HG03066 (cell line): ENCODE measurements at regions not wholly inside any gene's neighbourhood (a gene's known extent, or its start where the extent isn't known, plus 50 kb on each side); places are given as distances from the start of the nearest gene placed in this dataset.

ENCODE experiments used
- ATAC-seq: cut with Tn5 transposase; IDR thresholded peaks from one replicate; pipeline ENCODE4 v1.9.1; 2021; ENCODE audit warnings: low read depth; ENCODE audit not compliant: unreplicated experiment

DNA sequence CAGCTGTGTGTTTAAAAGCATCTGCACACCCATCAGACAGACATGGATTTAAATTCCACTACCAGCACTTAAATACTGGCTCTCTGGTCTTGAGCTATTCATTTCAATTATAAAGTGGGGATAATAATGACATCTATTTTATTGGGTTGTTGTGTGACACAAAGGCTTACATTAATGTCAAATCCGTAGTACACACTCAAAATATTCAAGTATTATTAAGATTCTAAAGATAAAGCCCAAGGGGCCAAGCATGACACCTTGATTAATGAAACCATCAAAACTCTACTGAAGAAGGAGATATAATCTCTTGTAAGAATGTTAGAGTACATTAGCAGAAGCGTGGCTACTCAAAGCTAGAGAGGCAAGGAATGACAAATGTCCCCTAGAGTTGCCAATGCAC is 743.0 kb downstream of the KCTD16 start:
- no peak for ATAC-seq

- no peak for ATAC-seq
These were observed 725.8 kb downstream of the KCTD16 start for GRCh38 chr5:144896473-144896872.

GRCh38 chr5:144886668-144887067 is 716.0 kb downstream of the KCTD16 start:
- ATAC-seq, result no peak

DNA sequence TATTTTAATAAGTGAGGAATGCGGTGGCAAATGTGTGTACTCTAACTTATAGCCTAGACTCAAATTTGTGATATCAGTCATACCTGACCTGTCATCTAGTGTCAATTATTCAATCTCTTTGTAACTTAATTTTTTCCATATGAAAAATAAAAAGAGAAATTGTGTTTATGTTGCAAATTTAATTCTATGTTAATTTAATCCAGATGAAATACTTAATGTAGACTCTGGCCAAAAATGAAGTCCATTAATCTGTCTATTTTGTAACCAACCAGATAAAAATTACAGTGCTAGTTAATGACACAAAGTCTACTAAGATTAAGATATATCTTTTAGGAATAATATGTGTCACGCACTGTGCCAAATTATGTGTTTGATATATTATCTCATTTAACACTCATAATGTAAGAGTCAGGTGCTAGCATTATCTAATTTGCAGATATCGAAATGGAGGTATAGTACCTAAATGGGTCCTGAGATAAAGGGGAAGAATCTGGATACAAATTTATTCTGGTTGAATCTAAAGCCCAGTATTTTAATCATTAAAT is 712.1 kb downstream of the KCTD16 start:
- ATAC-seq, result no peak

- ATAC-seq, result no peak
These were observed 709.8 kb downstream of the KCTD16 start for GRCh38 chr5:144880513-144880912.

DNA sequence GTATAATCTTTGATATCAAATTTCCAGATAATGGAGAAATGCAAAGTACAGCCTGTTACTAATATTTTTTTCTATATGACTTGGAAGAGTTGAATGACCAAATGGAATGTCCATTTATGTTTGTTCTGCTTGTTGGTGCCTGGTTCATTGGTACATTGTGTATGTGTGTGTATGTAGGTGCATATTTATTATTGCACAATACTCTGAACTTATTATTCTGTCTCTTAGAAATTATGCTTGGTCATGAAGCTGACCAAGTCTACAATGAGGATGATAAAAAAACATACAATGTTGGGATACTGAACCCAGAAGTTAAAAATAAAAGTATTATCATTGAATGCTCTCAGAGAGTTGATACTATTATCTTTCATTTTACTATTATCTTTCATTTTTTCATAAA is 706.3 kb downstream of the KCTD16 start:
- ATAC-seq, result no peak

- no peak for ATAC-seq
These were observed 702.4 kb downstream of the KCTD16 start for GRCh38 chr5:144873076-144873475.

GRCh38 chr5:144864118-144864517 is 693.4 kb downstream of the KCTD16 start:
- no peak for ATAC-seq

DNA sequence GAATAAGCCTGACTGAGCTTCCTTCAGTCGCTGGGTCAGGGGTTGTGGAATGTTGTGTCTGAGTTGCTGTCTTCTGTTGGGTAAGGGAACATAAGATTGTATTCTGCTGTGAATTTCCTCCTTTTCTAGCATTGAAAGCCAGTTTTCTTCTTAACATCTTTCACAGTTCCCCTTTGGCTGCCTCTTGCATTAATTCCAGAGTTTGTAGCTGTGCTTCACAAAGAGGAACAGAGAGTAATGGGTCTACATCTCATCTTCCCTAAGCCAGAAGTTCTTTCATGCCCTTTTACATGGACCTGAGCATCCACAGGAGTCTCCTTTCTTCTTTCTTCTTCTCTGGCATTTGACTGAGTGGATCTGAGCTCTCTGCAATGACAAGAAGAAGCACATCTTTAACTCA is 686.8 kb downstream of the KCTD16 start:
- ATAC-seq, result no peak

- ATAC-seq, result no peak
These were observed 673.4 kb downstream of the KCTD16 start for GRCh38 chr5:144844086-144844485.

DNA sequence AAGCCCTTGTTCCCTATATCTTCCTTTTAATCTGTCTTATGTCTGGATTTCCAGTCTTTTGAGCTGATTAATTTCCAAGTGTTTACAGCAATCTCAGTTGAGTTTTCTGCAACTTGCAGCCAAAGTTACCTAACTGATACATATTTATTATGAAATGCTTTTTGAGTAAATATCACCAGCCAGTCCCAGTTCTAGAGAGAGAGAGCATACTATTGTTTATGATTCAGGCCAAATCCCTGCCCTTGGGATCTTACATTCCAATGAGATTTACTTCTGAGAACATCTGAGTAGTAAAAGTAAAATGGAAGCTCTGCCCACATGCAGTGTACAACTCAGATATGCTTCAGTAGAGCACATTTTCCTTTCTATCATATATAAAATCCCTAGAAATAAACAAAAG is 661.7 kb downstream of the KCTD16 start:
- ATAC-seq, result no peak

GRCh38 chr5:144831650-144832049 is 661.0 kb downstream of the KCTD16 start:
- no peak for ATAC-seq

GRCh38 chr5:144822503-144822902 is 651.8 kb downstream of the KCTD16 start:
- no peak for ATAC-seq

DNA sequence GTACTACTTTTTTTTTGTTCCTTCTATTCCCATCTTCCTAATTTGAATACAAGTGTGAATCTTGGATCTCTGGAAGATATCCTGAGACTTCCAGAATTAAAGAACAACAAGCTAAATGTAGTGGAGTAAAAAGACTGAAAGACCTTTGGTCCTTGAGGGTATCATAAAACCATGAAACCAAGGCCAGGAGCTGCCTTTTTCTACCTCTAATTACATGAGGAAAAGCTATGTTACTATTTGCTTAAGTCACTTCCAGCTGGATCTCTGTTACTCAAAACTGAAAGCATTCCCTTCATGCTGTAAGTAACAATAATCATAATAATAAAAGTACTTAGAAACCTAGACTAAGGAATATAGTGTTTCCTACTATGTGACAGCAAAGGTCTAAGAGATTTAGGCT is 649.6 kb downstream of the KCTD16 start:
- no peak for ATAC-seq

- no peak for ATAC-seq
These were observed 644.5 kb downstream of the KCTD16 start for GRCh38 chr5:144815131-144815530.

- ATAC-seq, result no peak
These were observed 642.1 kb downstream of the KCTD16 start for GRCh38 chr5:144812763-144813162.

DNA sequence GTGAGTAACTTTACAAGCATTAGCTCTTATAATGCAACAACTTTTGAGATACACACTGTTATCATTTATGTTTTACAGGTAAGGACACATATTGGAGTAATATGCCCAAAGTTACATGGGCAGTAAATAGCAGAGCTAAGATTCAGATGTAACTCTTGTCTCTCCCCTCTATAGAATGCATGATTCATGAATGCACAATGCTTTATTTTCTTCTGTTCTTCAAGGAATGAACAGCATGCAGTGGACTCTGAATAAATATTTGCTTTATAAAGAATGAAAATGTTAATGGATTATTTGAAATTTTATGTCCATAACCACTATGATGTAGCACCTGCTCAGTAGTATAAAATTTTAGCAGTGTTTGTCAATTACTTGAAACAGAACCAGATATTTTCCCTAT is 629.5 kb downstream of the KCTD16 start:
- ATAC-seq, result no peak

DNA sequence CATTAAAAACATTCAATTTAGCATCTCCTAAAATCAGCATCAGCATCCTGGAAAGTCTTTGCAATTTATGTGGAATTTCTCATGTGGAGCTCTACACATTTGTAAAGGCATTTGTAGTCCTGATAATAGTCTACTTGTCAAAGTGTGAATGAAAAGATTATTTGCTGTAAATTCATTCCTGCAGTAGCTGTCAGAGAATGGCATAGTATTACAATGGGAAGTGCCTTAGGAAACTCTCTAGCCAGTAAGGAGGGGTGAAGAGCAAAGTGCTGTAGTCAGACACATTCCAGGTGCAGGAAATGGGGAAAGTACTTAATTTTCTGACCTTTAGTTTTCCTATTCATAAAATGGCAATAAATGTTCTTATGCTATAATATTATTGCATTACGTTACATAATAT is 627.9 kb downstream of the KCTD16 start:
- no peak for ATAC-seq

GRCh38 chr5:144794922-144795321 is 624.2 kb downstream of the KCTD16 start:
- no peak for ATAC-seq

DNA sequence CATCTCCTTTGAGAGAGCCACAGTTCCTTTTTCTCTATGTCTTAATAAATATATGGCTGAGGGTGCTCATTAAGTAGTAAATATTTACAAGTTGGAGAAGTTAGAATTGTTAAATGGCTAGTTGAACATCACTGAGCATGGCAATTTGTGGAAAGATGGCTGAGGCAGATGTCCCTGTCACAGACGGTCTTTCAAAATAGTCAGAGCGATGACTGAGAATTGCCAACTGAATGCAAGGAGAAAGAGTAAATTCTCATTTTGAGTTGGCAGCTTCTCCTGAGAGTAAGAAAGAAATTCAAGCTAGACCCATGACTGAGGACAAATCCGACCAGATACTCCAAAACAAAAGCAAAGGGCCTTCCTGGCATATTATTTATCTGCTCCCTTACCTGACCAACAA is 617.9 kb downstream of the KCTD16 start:
- ATAC-seq, result no peak

DNA sequence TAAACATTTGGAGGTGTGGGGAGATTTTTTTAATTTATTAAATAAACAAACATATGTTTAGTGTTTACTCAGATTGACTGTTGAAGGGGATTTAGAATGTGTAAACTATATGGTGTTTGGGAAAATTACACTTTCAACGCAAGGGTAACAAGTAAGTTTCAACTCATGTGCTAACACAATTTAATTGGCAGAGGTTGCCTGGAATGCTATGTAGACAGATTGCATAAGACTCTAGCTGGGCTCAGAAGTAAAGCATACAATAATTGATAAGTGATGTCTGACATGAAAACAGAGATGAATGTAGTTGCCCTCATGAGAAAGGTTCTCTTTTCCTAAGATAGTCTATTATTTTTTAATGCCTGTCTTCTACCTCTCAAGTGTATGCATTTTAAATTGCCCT is 617.4 kb downstream of the KCTD16 start:
- ATAC-seq, result no peak

DNA sequence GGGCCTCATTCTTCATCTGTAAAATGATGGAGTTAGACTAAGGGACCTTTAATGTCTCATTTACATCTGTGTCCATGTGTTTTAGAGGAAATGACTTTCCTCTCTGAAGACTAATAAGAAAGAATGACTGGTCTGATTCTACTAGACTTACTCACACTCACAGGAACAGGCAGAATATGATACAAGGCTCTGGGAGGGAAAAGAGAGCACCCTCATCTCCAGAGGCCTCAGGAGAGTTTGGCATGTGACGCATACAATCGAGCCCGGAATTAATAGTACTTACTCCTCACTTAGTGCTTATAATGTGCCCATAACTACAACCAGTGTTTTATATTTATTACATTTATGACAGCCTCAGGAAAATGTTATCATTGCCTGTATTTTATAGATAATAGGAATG is 608.7 kb downstream of the KCTD16 start:
- ATAC-seq, result no peak

- ATAC-seq, result no peak
These were observed 607.9 kb downstream of the KCTD16 start for GRCh38 chr5:144778561-144778960.
